Fibroblast of villous mesenchyme (primary cell): ENCODE measurements at regions not wholly inside any gene's neighbourhood (a gene's known extent, or its start where the extent isn't known, plus 50 kb on each side); places are given as distances from the start of the nearest gene placed in this dataset.

Source experiments
- DNase-seq: peaks from one replicate; pipeline ENCODE4 v3.0.0-alpha.2; 2010; ENCODE audit warnings: low read depth
- H3K4me3 ChIP-seq: 2 replicates; pipeline ENCODE4 v1.5.1; 2011; ENCODE audit warnings: low read depth, mild to moderate bottlenecking, low read length
- CTCF ChIP-seq: IDR thresholded peaks from 2 replicates; pipeline ENCODE4 v1.5.1; 2012; ENCODE audit warnings: low read depth, mild to moderate bottlenecking, low read length; ENCODE audit not compliant: insufficient read depth

- no peak for DNase-seq
- TF ChIP-seq CTCF: no peak
Measured at GRCh38 chrX:27893871-27894270, 86.1 kb downstream of the MAGEB10 start.

GRCh38 chrX:27893211-27893610 is 85.4 kb downstream of the MAGEB10 start:
- no peak for TF ChIP-seq CTCF
- H3K4me3 ChIP-seq: no peak overlapping the region
- no peak for DNase-seq

More at GRCh38 chrX:27893871-27894270, 86.1 kb downstream of the MAGEB10 start:
- H3K4me3 ChIP-seq: no peak overlapping the region

- TF ChIP-seq CTCF: no peak
- DNase-seq: peak; percentile 37
- no peak overlapping the region for H3K4me3 ChIP-seq
Measured at GRCh38 chrX:27890611-27891010, 82.8 kb downstream of the MAGEB10 start.

- no peak for DNase-seq
- no peak overlapping the region for H3K4me3 ChIP-seq
- TF ChIP-seq CTCF: no peak
Measured at GRCh38 chrX:27889878-27890277, 82.1 kb downstream of the MAGEB10 start.

- TF ChIP-seq CTCF: no peak
- no peak for DNase-seq
- no peak overlapping the region for H3K4me3 ChIP-seq
Measured at GRCh38 chrX:27884654-27885053, 76.9 kb downstream of the MAGEB10 start.

GRCh38 chrX:27883468-27884092 is 75.8 kb downstream of the MAGEB10 start:
- no peak for DNase-seq
- no peak overlapping the region for H3K4me3 ChIP-seq
- no peak for TF ChIP-seq CTCF

- no peak for DNase-seq
- no peak for TF ChIP-seq CTCF
- H3K4me3 ChIP-seq: no peak overlapping the region
Measured at GRCh38 chrX:27882695-27883094, 74.9 kb downstream of the MAGEB10 start.
